ENCODE measurements at regions not wholly inside any gene's neighbourhood (a gene's known extent, or its start where the extent isn't known, plus 50 kb on each side); places are given as distances from the start of the nearest gene placed in this dataset.

DNA sequence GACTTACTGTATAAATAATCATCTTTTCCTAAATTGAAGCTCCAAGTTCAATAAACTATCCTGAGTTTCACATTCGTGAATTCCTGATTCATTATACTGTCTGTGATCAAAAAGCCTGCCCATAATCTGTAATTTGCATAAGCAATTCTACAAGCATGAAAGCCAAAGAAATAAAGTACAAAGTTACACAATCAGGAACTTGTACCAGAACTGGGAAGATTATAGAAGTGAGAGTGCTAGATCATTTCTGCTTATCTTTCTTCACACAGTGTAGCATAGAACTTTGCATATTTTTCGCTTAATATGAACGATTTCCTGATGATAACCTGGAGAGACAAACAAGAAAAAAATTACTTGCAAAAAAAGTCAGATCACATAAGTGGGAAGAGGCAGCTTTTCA, 308.2 kb downstream of the C12orf50 start:
- no peaks in the 10 kb centered on the region for H3K4me1 Mint-ChIP-seq
- TF ChIP-seq EZH2 (IDR thresholded peaks at IDR 0.05) (no peak), EZH2phosphoT487 (IDR thresholded peaks at IDR 0.05) (no peak)
- TF ChIP-seq, protein P1, sequence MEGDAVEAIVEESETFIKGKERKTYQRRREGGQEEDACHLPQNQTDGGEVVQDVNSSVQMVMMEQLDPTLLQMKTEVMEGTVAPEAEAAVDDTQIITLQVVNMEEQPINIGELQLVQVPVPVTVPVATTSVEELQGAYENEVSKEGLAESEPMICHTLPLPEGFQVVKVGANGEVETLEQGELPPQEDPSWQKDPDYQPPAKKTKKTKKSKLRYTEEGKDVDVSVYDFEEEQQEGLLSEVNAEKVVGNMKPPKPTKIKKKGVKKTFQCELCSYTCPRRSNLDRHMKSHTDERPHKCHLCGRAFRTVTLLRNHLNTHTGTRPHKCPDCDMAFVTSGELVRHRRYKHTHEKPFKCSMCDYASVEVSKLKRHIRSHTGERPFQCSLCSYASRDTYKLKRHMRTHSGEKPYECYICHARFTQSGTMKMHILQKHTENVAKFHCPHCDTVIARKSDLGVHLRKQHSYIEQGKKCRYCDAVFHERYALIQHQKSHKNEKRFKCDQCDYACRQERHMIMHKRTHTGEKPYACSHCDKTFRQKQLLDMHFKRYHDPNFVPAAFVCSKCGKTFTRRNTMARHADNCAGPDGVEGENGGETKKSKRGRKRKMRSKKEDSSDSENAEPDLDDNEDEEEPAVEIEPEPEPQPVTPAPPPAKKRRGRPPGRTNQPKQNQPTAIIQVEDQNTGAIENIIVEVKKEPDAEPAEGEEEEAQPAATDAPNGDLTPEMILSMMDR (IDR thresholded peaks at IDR 0.05): no peak
- H3K4me1 ChIP-seq: no peaks in the 10 kb centered on the region
- H3K36me3 ChIP-seq: no peaks in the 10 kb centered on the region
- H3K9me3 Mint-ChIP-seq: no peaks in the 10 kb centered on the region
- no peaks in the 10 kb centered on the region for H3K9me3 ChIP-seq (ENCODE audit: low read depth)
- H3K27me3 ChIP-seq: no peaks in the 10 kb centered on the region
- no peak overlapping the region for H3K9ac ChIP-seq
- no peaks in the 10 kb centered on the region for H4K20me1 ChIP-seq (ENCODE audit: low read depth)
- H3K27ac Mint-ChIP-seq: no peak overlapping the region
- H3K4me3 Mint-ChIP-seq: no peak overlapping the region
- no peak overlapping the region for H3K4me2 ChIP-seq
- no peaks in the 10 kb centered on the region for H3K79me2 ChIP-seq (ENCODE audit: low read depth)
- DNase-seq (ENCODE audit: low spot score): no peak
- no peak overlapping the region for H2AFZ ChIP-seq (replicated peaks)
- H3K27me3 Mint-ChIP-seq (ENCODE audit: insufficient read depth, low read depth): no peaks in the 10 kb centered on the region
- H3K4me3 ChIP-seq: no peak overlapping the region
- H3F3A ChIP-seq (ENCODE audit: low read depth): no peaks in the 10 kb centered on the region
- H3K36me3 Mint-ChIP-seq: no peaks in the 10 kb centered on the region
- no peak overlapping the region for H3K27ac ChIP-seq

DNA sequence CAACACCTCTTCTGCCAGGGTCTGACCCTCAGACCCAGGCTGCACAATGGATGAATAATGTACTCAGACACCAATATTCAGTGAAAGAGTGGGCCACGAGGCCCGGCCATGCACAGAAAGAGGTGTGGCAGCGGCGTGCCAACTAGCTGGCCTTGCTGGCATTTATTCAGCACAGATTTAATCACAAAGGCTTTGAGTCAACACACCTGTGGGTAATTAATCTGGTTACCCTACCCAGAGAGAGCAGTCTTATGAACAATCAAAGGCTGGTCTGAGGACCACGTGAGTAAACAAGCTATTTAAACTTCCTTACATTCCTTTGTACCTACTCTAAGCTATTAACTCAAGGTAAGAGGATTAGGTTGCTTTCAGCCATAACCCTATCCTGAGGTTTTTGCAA, 324.8 kb downstream of the C12orf50 start:
- DNase-seq (ENCODE audit: low spot score): no peak
- H3K4me2 ChIP-seq: no peak overlapping the region
- no peaks in the 10 kb centered on the region for H4K20me1 ChIP-seq (ENCODE audit: low read depth)
- Mint-ChIP-seq H3K4me3 (no peak overlapping the region), H3K36me3 (no peaks in the 10 kb centered on the region), H3K27me3 (ENCODE audit: insufficient read depth, low read depth) (peaks cover 2% of the 10 kb centered on the region), H3K4me1 (no peaks in the 10 kb centered on the region), H3K9me3 (peaks cover 15% of the 10 kb centered on the region), H3K27ac (no peak overlapping the region)
- H3K36me3 ChIP-seq: no peaks in the 10 kb centered on the region
- H3K9me3 ChIP-seq (ENCODE audit: low read depth): no peaks in the 10 kb centered on the region
- H2AFZ ChIP-seq (replicated peaks): no peak overlapping the region
- no peak overlapping the region for H3K27ac ChIP-seq
- H3K9ac ChIP-seq: no peak overlapping the region
- TF ChIP-seq, protein P1 (IDR thresholded peaks at IDR 0.05): no peak
- TF ChIP-seq EZH2phosphoT487 (IDR thresholded peaks at IDR 0.05) (no peak), EZH2 (IDR thresholded peaks at IDR 0.05) (no peak)
- no peaks in the 10 kb centered on the region for H3F3A ChIP-seq (ENCODE audit: low read depth)
- H3K79me2 ChIP-seq (ENCODE audit: low read depth): no peaks in the 10 kb centered on the region
- no peaks in the 10 kb centered on the region for H3K4me1 ChIP-seq
- no peaks in the 10 kb centered on the region for H3K27me3 ChIP-seq
- H3K4me3 ChIP-seq: no peak overlapping the region

DNA sequence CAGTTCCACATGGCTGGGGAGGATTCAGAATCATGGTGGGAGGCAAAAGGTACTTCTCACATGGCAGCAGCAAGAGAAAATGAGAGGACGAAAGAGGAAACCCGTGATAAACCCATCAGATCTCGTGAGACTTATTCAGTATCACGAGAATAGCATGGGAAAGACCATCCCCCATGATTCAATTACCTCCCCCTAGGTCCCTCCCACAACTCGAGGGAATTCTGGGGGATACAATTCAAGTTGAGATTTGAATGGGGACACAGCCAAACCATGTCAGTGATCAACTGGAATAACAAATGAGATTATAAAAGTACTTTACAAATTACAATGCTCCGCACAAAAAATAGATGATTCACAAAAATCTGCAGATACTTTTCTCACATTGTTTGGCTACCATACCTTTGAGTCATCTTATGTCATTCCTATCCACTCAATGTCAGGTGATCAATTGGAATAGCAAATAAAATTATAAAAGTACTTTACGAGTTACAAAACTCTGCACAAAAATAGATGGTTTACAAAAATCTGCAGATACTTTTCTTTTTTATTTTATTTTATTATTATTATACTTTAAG, 338.9 kb downstream of the C12orf50 start:
- Mint-ChIP-seq H3K4me1 (no peaks in the 10 kb centered on the region), H3K9me3 (peaks cover 4% of the 10 kb centered on the region), H3K27ac (no peak overlapping the region), H3K4me3 (no peak overlapping the region), H3K36me3 (no peaks in the 10 kb centered on the region), H3K27me3 (ENCODE audit: insufficient read depth, low read depth) (peaks cover 2% of the 10 kb centered on the region)
- H3K4me1 ChIP-seq: no peaks in the 10 kb centered on the region
- H3K79me2 ChIP-seq (ENCODE audit: low read depth): no peaks in the 10 kb centered on the region
- DNase-seq (ENCODE audit: low spot score): no peak
- no peaks in the 10 kb centered on the region for H3K36me3 ChIP-seq
- H3K27me3 ChIP-seq: no peaks in the 10 kb centered on the region
- no peaks in the 10 kb centered on the region for H3F3A ChIP-seq (ENCODE audit: low read depth)
- TF ChIP-seq EZH2phosphoT487 (IDR thresholded peaks at IDR 0.05): no peak
- TF ChIP-seq, protein P1 (IDR thresholded peaks at IDR 0.05): no peak
- TF ChIP-seq EZH2 (IDR thresholded peaks at IDR 0.05): no peak
- no peak overlapping the region for H3K4me3 ChIP-seq
- no peak overlapping the region for H3K4me2 ChIP-seq
- no peaks in the 10 kb centered on the region for H4K20me1 ChIP-seq (ENCODE audit: low read depth)
- H3K27ac ChIP-seq: no peak overlapping the region
- no peaks in the 10 kb centered on the region for H3K9me3 ChIP-seq (ENCODE audit: low read depth)
- H3K9ac ChIP-seq: no peak overlapping the region
- H2AFZ ChIP-seq (replicated peaks): no peak overlapping the region
